ENCODE measurements at regions not wholly inside any gene's neighbourhood (a gene's known extent, or its start where the extent isn't known, plus 50 kb on each side); places are given as distances from the start of the nearest gene placed in this dataset.
A peak's percentile ranks its signal among the peaks of the same experiment; 100 is the strongest.

DNA sequence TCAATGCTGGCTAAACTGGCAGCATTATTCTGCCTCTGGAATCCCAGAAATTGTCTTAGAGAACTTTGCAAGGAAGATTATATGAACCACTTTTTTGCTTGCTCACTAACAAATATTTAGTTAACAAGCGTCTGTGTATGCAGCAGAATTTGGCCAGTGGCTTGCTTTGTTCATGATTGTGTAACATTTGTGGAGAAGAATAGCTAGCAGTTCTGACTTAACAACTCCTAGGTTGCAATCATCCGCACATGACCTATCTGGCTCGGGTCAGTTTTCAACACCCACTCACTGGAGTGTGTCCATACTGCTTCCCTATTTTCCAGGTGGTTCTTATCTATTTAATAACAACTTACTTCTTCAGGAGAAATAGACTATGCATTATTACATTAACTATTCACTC lies 98.5 kb downstream of the SNX18 start:
- Histone ChIP-seq H3K4me3 (no peak overlapping the region), H3K36me3 (no peaks in the 10 kb centered on the region), H3K27ac (peak overlapping the region in 2 of 5 donors; percentile 20 to 52), H3K27me3 (no peaks in the 10 kb centered on the region), H3K9me3 (no peaks in the 10 kb centered on the region), H3K4me1 (peaks cover 19 to 55% (median 32%) of the 10 kb centered on the region in 4 donors)
- TF ChIP-seq POLR2A (IDR thresholded peaks at IDR 0.05), result no peak
- peak in 2 of 3 donors; percentile 40 to 77 for TF ChIP-seq POLR2AphosphoS5 (IDR thresholded peaks at IDR 0.05)
- TF ChIP-seq, protein P1, sequence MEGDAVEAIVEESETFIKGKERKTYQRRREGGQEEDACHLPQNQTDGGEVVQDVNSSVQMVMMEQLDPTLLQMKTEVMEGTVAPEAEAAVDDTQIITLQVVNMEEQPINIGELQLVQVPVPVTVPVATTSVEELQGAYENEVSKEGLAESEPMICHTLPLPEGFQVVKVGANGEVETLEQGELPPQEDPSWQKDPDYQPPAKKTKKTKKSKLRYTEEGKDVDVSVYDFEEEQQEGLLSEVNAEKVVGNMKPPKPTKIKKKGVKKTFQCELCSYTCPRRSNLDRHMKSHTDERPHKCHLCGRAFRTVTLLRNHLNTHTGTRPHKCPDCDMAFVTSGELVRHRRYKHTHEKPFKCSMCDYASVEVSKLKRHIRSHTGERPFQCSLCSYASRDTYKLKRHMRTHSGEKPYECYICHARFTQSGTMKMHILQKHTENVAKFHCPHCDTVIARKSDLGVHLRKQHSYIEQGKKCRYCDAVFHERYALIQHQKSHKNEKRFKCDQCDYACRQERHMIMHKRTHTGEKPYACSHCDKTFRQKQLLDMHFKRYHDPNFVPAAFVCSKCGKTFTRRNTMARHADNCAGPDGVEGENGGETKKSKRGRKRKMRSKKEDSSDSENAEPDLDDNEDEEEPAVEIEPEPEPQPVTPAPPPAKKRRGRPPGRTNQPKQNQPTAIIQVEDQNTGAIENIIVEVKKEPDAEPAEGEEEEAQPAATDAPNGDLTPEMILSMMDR (IDR thresholded peaks at IDR 0.05), result no peak
- 8 to 26% (median 14%) methylated on average over 3 of the region's 3 CpGs for WGBS, 5 donors
- intact Hi-C loops (cut with DNase I; ENCODE audit: low total_unique reads), result no loop called here
- peak; percentile 43 to 52 for DNase-seq

GRCh38 chr5:54615381-54615780 lies 97.8 kb downstream of the SNX18 start:
- WGBS, 5 donors, result 90 to 98% (median 97%) methylated on average over 1 of the region's 1 CpG
- intact Hi-C loops (cut with DNase I; ENCODE audit: low total_unique reads), result no loop called here
- Histone ChIP-seq H3K4me3 (no peak overlapping the region), H3K4me1 (peaks cover 18 to 55% (median 28%) of the 10 kb centered on the region in 4 donors), H3K9me3 (no peaks in the 10 kb centered on the region), H3K27ac (peak overlapping the region in 2 of 5 donors; percentile 20 to 49), H3K36me3 (no peaks in the 10 kb centered on the region), H3K27me3 (no peaks in the 10 kb centered on the region)
- DNase-seq, result no peak
- TF ChIP-seq EP300 (IDR thresholded peaks at IDR 0.05) (no peak), POLR2A (IDR thresholded peaks at IDR 0.05) (no peak), POLR2AphosphoS5 (IDR thresholded peaks at IDR 0.05) (no peak)
- TF ChIP-seq, protein P1 (IDR thresholded peaks at IDR 0.05), result no peak

DNA sequence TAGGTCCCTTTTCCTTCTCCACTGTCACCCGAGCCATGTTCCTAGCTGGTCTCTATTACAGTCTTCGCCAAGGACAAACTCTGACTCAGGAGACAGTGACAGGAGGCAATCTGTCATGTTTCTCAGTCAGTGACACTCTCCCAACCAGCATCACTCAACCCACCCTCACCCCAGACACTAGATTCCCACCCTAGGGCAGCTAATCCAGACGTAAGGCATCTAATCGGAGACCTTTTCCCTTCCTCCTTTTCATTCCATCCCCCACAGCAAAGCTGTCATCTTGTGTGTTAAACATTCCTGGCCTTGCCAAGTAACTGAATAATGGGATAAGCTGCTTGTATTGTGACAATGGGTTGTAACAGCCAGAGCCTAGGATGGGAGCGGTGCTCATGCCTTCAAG lies 95.2 kb downstream of the SNX18 start:
- intact Hi-C loops (cut with DNase I; ENCODE audit: low total_unique reads), result no loop called here
- DNase-seq, result no peak
- H3K36me3 ChIP-seq, result no peaks in the 10 kb centered on the region
- H3K9me3 ChIP-seq, result no peaks in the 10 kb centered on the region
- no peak for TF ChIP-seq EP300 (IDR thresholded peaks at IDR 0.05)
- TF ChIP-seq POLR2A (IDR thresholded peaks at IDR 0.05), result no peak
- TF ChIP-seq, protein P1 (IDR thresholded peaks at IDR 0.05), result no peak
- no peak for TF ChIP-seq POLR2AphosphoS5 (IDR thresholded peaks at IDR 0.05)
- H3K27me3 ChIP-seq, result no peaks in the 10 kb centered on the region
- no peak overlapping the region for H3K27ac ChIP-seq
- peaks cover 13 to 47% (median 19%) of the 10 kb centered on the region in 4 donors for H3K4me1 ChIP-seq
- WGBS, 5 donors, result 94 to 99% (median 96%) methylated on average over 5 of the region's 5 CpGs
- no peak overlapping the region for H3K4me3 ChIP-seq

DNA sequence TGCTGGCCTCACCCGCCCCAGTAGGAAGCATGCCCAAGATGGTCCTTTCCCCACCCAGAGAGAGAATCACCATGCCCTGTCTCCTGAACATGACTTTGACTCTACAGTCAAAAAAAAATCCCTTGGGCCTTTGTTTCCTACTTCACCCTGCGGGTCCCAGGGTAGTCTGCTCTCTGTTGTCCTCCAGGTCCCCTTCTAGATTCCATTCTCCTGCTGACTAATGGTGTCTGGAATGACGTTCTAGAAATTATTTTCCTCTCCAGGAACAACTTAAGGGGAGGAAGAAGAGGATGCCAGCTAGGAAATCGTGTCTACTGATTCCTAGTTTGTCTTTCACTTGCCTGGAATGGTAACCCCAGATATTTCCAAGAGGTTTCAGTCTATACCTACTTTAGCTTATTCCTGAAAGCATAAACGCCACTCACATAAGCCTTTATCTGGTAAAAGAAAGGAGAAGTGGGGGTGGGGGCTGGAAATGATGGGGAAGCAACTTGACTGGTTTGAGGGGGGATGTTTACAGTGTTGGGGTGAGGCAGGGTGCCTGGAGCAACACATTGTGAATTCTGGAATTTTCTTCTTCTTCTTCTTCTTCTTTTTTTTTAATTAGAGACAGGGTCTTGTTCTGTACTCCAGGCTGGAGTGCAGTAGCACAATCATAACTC lies 93.9 kb downstream of the SNX18 start:
- intact Hi-C loops (cut with DNase I; ENCODE audit: low total_unique reads), result no loop called here
- Histone ChIP-seq H3K36me3 (no peaks in the 10 kb centered on the region), H3K4me3 (no peak overlapping the region), H3K27me3 (no peaks in the 10 kb centered on the region), H3K4me1 (peaks cover 12 to 38% (median 15%) of the 10 kb centered on the region in 4 donors), H3K9me3 (no peaks in the 10 kb centered on the region), H3K27ac (no peak overlapping the region)
- WGBS, 5 donors, result 46 to 79% (median 62%) methylated on average over 5 of the region's 5 CpGs
- TF ChIP-seq EP300 (IDR thresholded peaks at IDR 0.05), result no peak
- TF ChIP-seq, protein P1 (IDR thresholded peaks at IDR 0.05), result no peak
- TF ChIP-seq POLR2A (IDR thresholded peaks at IDR 0.05), result no peak
- TF ChIP-seq POLR2AphosphoS5 (IDR thresholded peaks at IDR 0.05), result no peak
- DNase-seq, result no peak

Measured in stomach (tissue), 8 donors.